Lung (tissue), 11 donors: ENCODE measurements at regions not wholly inside any gene's neighbourhood (a gene's known extent, or its start where the extent isn't known, plus 50 kb on each side); places are given as distances from the start of the nearest gene placed in this dataset.

Source experiments
- ATAC-seq: fragments of 200-7000 bp; cut with Tn5 transposase; one replicate; pipeline ENCODE4 v1.9.1; 2020; ENCODE audit warnings: moderate number of reproducible peaks; ENCODE audit not compliant: insufficient read depth, low FRiP score
- DNase-seq, 3 donors: peaks; one replicate each; pipeline ENCODE4 v3.0.0-alpha.2; 2013 to 2017
- H3K27ac ChIP-seq, 2 donors: one replicate each; pipeline ENCODE4 v1.5.1; 2013; ENCODE audit warnings: mild to moderate bottlenecking in 2 of 2, moderate library complexity in 2 of 2, control low read depth in 1 of 2, inconsistent platforms in 1 of 2, low read depth in 1 of 2, low read length in 1 of 2
- H3K27me3 ChIP-seq, 3 donors: one replicate each; pipeline ENCODE4 v1.5.1; 2013; ENCODE audit warnings: low read length in 2 of 3; ENCODE audit not compliant: control insufficient read depth in 3 of 3, insufficient read depth in 3 of 3
- H3K36me3 ChIP-seq, 4 donors: one replicate each; pipeline ENCODE4 v1.5.1; 2013; ENCODE audit warnings: low read length in 4 of 4, mild to moderate bottlenecking in 1 of 4, moderate library complexity in 1 of 4; ENCODE audit not compliant: control insufficient read depth in 4 of 4, insufficient read depth in 4 of 4
- H3K4me1 ChIP-seq, 5 donors: one replicate each; pipeline ENCODE4 v1.5.1; 2013; ENCODE audit warnings: low read length in 5 of 5, mild to moderate bottlenecking in 2 of 5, moderate library complexity in 1 of 5; ENCODE audit not compliant: control insufficient read depth in 5 of 5, insufficient read depth in 5 of 5
- H3K4me3 ChIP-seq: one replicate; pipeline ENCODE4 v1.5.1; 2013; ENCODE audit warnings: mild to moderate bottlenecking, control low read depth, moderate library complexity
- H3K9ac ChIP-seq, 2 donors: one replicate each; pipeline ENCODE4 v1.5.1; 2013; ENCODE audit warnings: low read length in 2 of 2, control low read depth in 1 of 2; ENCODE audit not compliant: insufficient read depth in 1 of 2
- H3K9me3 ChIP-seq, 4 donors: one replicate each; pipeline ENCODE4 v1.5.1; 2013; ENCODE audit warnings: low read length in 3 of 4, mild to moderate bottlenecking in 1 of 4, moderate library complexity in 1 of 4; ENCODE audit not compliant: control insufficient read depth in 4 of 4, insufficient read depth in 3 of 4
- CTCF ChIP-seq: IDR thresholded peaks from 2 replicates; pipeline ENCODE4 v1.5.1; 2012; ENCODE audit warnings: mild to moderate bottlenecking; ENCODE audit errors: control extremely low read depth, extremely low read depth
- WGBS, 2 donors: extraction: QIAGEN DNeasy Blood & Tissue Kit; methylation state at CpG; one replicate each; pipeline ENCODE4 v1.1.7; 2013; 5-methylcytosine and 5-hydroxymethylcytosine counted together
- donor health status: control.
- donor health status: control.
- donor health status: Bipolar disorder and iron deficiency.
- donor health status: healthy.
- donor health status: DM: yes; HTN: yes; CAD: no.

DNA sequence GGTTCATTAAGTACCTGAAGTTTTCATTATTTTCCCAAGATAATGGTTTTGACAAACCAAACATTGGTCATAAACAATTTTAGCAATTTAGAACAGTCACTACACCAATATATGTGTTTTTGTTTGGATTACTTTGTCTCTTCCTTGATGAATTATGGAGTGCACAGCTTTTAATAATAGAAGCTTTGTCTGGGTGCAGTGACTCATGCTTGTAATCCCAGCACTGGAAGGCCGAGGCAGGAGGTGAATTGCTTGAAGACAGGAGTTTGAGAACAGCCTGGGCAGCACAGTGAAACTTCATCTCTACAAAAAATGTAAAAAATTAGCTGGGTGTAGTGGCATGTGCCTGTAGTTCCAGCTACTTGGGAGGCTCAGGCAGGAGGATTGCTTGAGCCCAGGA, 89.4 kb upstream of the ANKEF1 start:
- DNase-seq (no peak), ATAC-seq (no peak)
- Histone ChIP-seq H3K4me1 (no peaks in the 10 kb centered on the region), H3K4me3 (no peak overlapping the region), H3K9me3 (peaks cover 0 to 2% (median 0%) of the 10 kb centered on the region in 4 donors), H3K9ac (no peak overlapping the region), H3K36me3 (no peaks in the 10 kb centered on the region), H3K27ac (no peak overlapping the region), H3K27me3 (no peaks in the 10 kb centered on the region)
- 55 to 59% methylated on average over 1 of the region's 1 CpG for WGBS, 2 donors
- no peak for TF ChIP-seq CTCF

GRCh38 chr20:9942736-9943135, 92.1 kb upstream of the ANKEF1 start:
- DNase-seq = no peak
- peaks cover 0 to 2% (median 0%) of the 10 kb centered on the region in 4 donors for H3K9me3 ChIP-seq

GRCh38 chr20:9940329-9940728, 94.5 kb upstream of the ANKEF1 start:
- no peak overlapping the region for H3K9ac ChIP-seq
- H3K4me1 ChIP-seq = no peaks in the 10 kb centered on the region
- H3K4me3 ChIP-seq = no peak overlapping the region
- DNase-seq (no peak), ATAC-seq (no peak)
- no peak overlapping the region for H3K27ac ChIP-seq
- peaks cover 0 to 2% (median 0%) of the 10 kb centered on the region in 4 donors for H3K9me3 ChIP-seq
- WGBS, 2 donors = 80 to 83% methylated on average over 2 of the region's 2 CpGs
- H3K27me3 ChIP-seq = no peaks in the 10 kb centered on the region
- H3K36me3 ChIP-seq = no peaks in the 10 kb centered on the region
- TF ChIP-seq CTCF = no peak

More at GRCh38 chr20:9942736-9943135, 92.1 kb upstream of the ANKEF1 start:
- H3K27me3 ChIP-seq = no peaks in the 10 kb centered on the region
- H3K9ac ChIP-seq = no peak overlapping the region
- no peak for ATAC-seq
- H3K36me3 ChIP-seq = no peaks in the 10 kb centered on the region
- TF ChIP-seq CTCF = no peak
- 82 to 90% methylated on average over 4 of the region's 4 CpGs for WGBS, 2 donors
- H3K27ac ChIP-seq = no peak overlapping the region
- no peaks in the 10 kb centered on the region for H3K4me1 ChIP-seq
- no peak overlapping the region for H3K4me3 ChIP-seq

DNA sequence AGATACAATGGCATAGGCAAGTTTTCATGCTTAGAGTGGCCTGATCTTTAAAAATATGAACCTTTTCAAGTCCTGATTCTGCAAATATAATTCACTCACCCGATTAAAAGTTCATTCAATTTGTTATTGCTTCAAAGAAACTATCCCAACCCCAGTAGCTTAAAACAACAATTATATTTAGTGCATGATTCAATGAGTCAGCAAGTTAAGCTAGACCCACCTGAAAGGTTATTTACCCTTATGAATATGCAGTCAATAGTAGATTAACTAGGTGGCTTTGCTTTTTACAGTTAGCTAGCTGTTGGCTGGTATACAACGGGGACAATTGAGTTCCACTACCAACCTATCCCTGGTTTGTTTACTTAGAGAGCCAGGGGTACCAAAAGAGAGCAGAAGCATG, 95.6 kb upstream of the ANKEF1 start:
- Histone ChIP-seq H3K36me3 (no peaks in the 10 kb centered on the region), H3K4me1 (no peaks in the 10 kb centered on the region), H3K27ac (no peak overlapping the region), H3K9ac (no peak overlapping the region), H3K4me3 (no peak overlapping the region), H3K27me3 (no peaks in the 10 kb centered on the region), H3K9me3 (peaks cover 0 to 2% (median 0%) of the 10 kb centered on the region in 4 donors)
- no peak for DNase-seq
- no peak for TF ChIP-seq CTCF
- ATAC-seq = no peak
- WGBS, 2 donors = 71 to 77% methylated on average over 2 of the region's 2 CpGs
